H9 (cell line): ENCODE measurements at regions not wholly inside any gene's neighbourhood (a gene's known extent, or its start where the extent isn't known, plus 50 kb on each side); places are given as distances from the start of the nearest gene placed in this dataset.

ENCODE experiments used
- DNase-seq: peaks from one replicate; pipeline ENCODE4 v3.0.0-alpha.2; 2017
- H2AFZ ChIP-seq: one replicate; pipeline ENCODE4 v1.6.1; 2013; ENCODE audit warnings: mild to moderate bottlenecking, low read length, control low read depth, moderate library complexity
- H2AK5ac ChIP-seq: 2 replicates; pipeline ENCODE4 v1.6.1; 2013; ENCODE audit warnings: low read length, control low read depth, mixed read lengths; ENCODE audit not compliant: insufficient read length
- H2BK120ac ChIP-seq: one replicate; pipeline ENCODE4 v1.6.1; 2013; ENCODE audit warnings: low read depth, mild to moderate bottlenecking, low read length, control low read depth, inconsistent platforms; ENCODE audit not compliant: poor library complexity, severe bottlenecking
- H2BK12ac ChIP-seq: 2 replicates; pipeline ENCODE4 v1.6.1; 2013; ENCODE audit warnings: low read length, control low read depth, mixed read lengths, low read depth; ENCODE audit not compliant: insufficient read length
- H2BK15ac ChIP-seq: 2 replicates; pipeline ENCODE4 v1.6.1; 2013; ENCODE audit warnings: low read depth, low read length, control low read depth
- H2BK20ac ChIP-seq: one replicate; pipeline ENCODE4 v1.6.1; 2013; ENCODE audit warnings: low read depth, mild to moderate bottlenecking, low read length, control low read depth, inconsistent platforms; ENCODE audit not compliant: poor library complexity, severe bottlenecking
- H2BK5ac ChIP-seq: 2 replicates; pipeline ENCODE4 v1.6.1; 2013; ENCODE audit warnings: low read length, control low read depth, mixed read lengths; ENCODE audit not compliant: insufficient read length
- H3K14ac ChIP-seq: 2 replicates; pipeline ENCODE4 v1.6.1; 2013; ENCODE audit warnings: low read length, control low read depth; ENCODE audit not compliant: insufficient read depth
- H3K18ac ChIP-seq: 2 replicates; pipeline ENCODE4 v1.6.1; 2013; ENCODE audit warnings: low read depth, mild to moderate bottlenecking, mixed read lengths, low read length, control low read depth; ENCODE audit not compliant: insufficient read length
- H3K23ac ChIP-seq: 2 replicates; pipeline ENCODE4 v1.6.1; 2013; ENCODE audit warnings: low read length, control low read depth, mixed read lengths, low read depth; ENCODE audit not compliant: insufficient read length
- H3K23me2 ChIP-seq: 2 replicates; pipeline ENCODE4 v1.6.1; 2013; ENCODE audit warnings: low read depth, mild to moderate bottlenecking, mixed read lengths, low read length, control low read depth; ENCODE audit not compliant: insufficient read length, poor library complexity, severe bottlenecking
- H3K27ac ChIP-seq: 2 replicates; pipeline ENCODE4 v1.5.1; 2013; ENCODE audit warnings: low read length, control low read depth, mixed read lengths, low read depth; ENCODE audit not compliant: insufficient read length
- H3K27me3 ChIP-seq: 2 replicates; pipeline ENCODE4 v1.6.1; 2013; ENCODE audit warnings: low read length, control low read depth, inconsistent platforms; ENCODE audit not compliant: insufficient read depth
- H3K4ac ChIP-seq: 2 replicates; pipeline ENCODE4 v1.6.1; 2013; ENCODE audit warnings: low read depth, mild to moderate bottlenecking, control low read depth, inconsistent platforms, low read length, moderate library complexity
- H3K4me1 ChIP-seq: 2 replicates; pipeline ENCODE4 v1.6.1; 2013; ENCODE audit warnings: low read length, control low read depth, inconsistent platforms; ENCODE audit not compliant: insufficient read depth
- H3K4me2 ChIP-seq: 2 replicates; pipeline ENCODE4 v1.6.1; 2013; ENCODE audit warnings: low read length, control low read depth, mixed read lengths; ENCODE audit not compliant: insufficient read length, insufficient read depth
- H3K56ac ChIP-seq: 2 replicates; pipeline ENCODE4 v1.6.1; 2013; ENCODE audit warnings: low read depth, mild to moderate bottlenecking, mixed read lengths, low read length, control low read depth; ENCODE audit not compliant: insufficient read length
- H3K79me1 ChIP-seq: 2 replicates; pipeline ENCODE4 v1.6.1; 2013; ENCODE audit warnings: low read depth, mild to moderate bottlenecking, moderate library complexity, low read length, control low read depth, inconsistent platforms; ENCODE audit not compliant: insufficient read depth, poor library complexity, severe bottlenecking
- H3K79me2 ChIP-seq: 2 replicates; pipeline ENCODE4 v1.6.1; 2013; ENCODE audit warnings: low read length, control low read depth, inconsistent platforms; ENCODE audit not compliant: insufficient read depth
- H3K9ac ChIP-seq: 2 replicates; pipeline ENCODE4 v1.6.1; 2013; ENCODE audit warnings: low read length, control low read depth, mixed read lengths; ENCODE audit not compliant: insufficient read length; ENCODE audit errors: extremely low read depth
- H3K9me3 ChIP-seq: one replicate; pipeline ENCODE4 v1.6.1; 2013; ENCODE audit warnings: low read depth, low read length, inconsistent platforms; ENCODE audit not compliant: control insufficient read depth
- H3T11ph ChIP-seq: one replicate; pipeline ENCODE4 v1.6.1; 2013; ENCODE audit warnings: mild to moderate bottlenecking, low read length, control low read depth, inconsistent platforms
- H4K20me1 ChIP-seq: one replicate; pipeline ENCODE4 v1.6.1; 2013; ENCODE audit not compliant: control insufficient read depth, insufficient read length, insufficient read depth
- H4K5ac ChIP-seq: 2 replicates; pipeline ENCODE4 v1.6.1; 2013; ENCODE audit warnings: low read depth, mild to moderate bottlenecking, mixed read lengths, low read length, control low read depth; ENCODE audit not compliant: insufficient read length
- H4K8ac ChIP-seq: replicated peaks from 2 replicates; pipeline ENCODE4 v1.6.1; 2013; ENCODE audit warnings: low read length, control low read depth, mixed read lengths, low read depth; ENCODE audit not compliant: insufficient read length
- H4K91ac ChIP-seq: 2 replicates; pipeline ENCODE4 v1.6.1; 2013; ENCODE audit warnings: low read depth, mild to moderate bottlenecking, moderate library complexity, mixed read lengths, low read length, control low read depth; ENCODE audit not compliant: insufficient read length
- H3K27ac Mint-ChIP-seq, 3 experiments: 2 replicates in 2 of 3; 3 replicates in 1 of 3; pipeline ENCODE4 v1.8.0; 2020 to 2021; ENCODE audit warnings: mixed read lengths in 3 of 3, mild to moderate bottlenecking in 1 of 3, moderate library complexity in 1 of 3
- H3K27me3 Mint-ChIP-seq: 2 replicates; pipeline ENCODE4 v1.8.0; 2021; ENCODE audit warnings: low read depth, mild to moderate bottlenecking, moderate library complexity, mixed read lengths
- H3K36me3 Mint-ChIP-seq, 3 experiments: 2 replicates in 2 of 3; 3 replicates in 1 of 3; pipeline ENCODE4 v1.8.0; 2020 to 2021; ENCODE audit warnings: low read depth in 3 of 3, mixed read lengths in 3 of 3; ENCODE audit not compliant: insufficient read depth in 1 of 3
- H3K4me1 Mint-ChIP-seq, 2 experiments: 2 replicates each; pipeline ENCODE4 v1.8.0; 2020; ENCODE audit warnings: mixed read lengths in 2 of 2
- H3K4me3 Mint-ChIP-seq, 2 experiments: 2 replicates in 1 of 2; 3 replicates in 1 of 2; pipeline ENCODE4 v1.8.0; 2020 to 2021; ENCODE audit warnings: mild to moderate bottlenecking in 2 of 2, mixed read lengths in 2 of 2, moderate library complexity in 1 of 2
- H3K9me3 Mint-ChIP-seq, 2 experiments: 2 replicates in 1 of 2; 3 replicates in 1 of 2; pipeline ENCODE4 v1.8.0; 2020; ENCODE audit warnings: mild to moderate bottlenecking in 2 of 2, mixed read lengths in 2 of 2, moderate library complexity in 1 of 2
- CTCF ChIP-seq: fragments of 200-600 bp; sonication (generic); conservative IDR thresholded peaks from 3 replicates; pipeline ENCODE4 v1.8.0; 2021; ENCODE audit warnings: antibody characterized with exemption, mild to moderate bottlenecking

GRCh38 chr7:119964065-119964464 is 308.9 kb upstream of the KCND2 start:
- Histone ChIP-seq H3K56ac (no peak overlapping the region), H4K8ac (no peak overlapping the region), H3K4me2 (no peak overlapping the region), H4K20me1 (no peaks in the 10 kb centered on the region), H2AK5ac (no peak overlapping the region), H3K27ac (no peak overlapping the region), H3K27me3 (no peaks in the 10 kb centered on the region), H3K23me2 (no peaks in the 10 kb centered on the region), H4K5ac (no peak overlapping the region), H2BK12ac (no peak overlapping the region), H2AFZ (no peak overlapping the region), H2BK5ac (no peak overlapping the region), H3K79me2 (no peaks in the 10 kb centered on the region), H3T11ph (no peak overlapping the region), H3K23ac (no peak overlapping the region), H3K18ac (no peak overlapping the region), H3K14ac (no peak overlapping the region), H2BK20ac (no peak overlapping the region), H3K9ac (no peak overlapping the region), H3K79me1 (no peaks in the 10 kb centered on the region), H3K9me3 (no peaks in the 10 kb centered on the region), H3K4me1 (no peaks in the 10 kb centered on the region), H2BK120ac (no peak overlapping the region), H3K4ac (no peak overlapping the region), H2BK15ac (no peak overlapping the region), H4K91ac (no peak overlapping the region)
- no peak for DNase-seq
- no peaks in the 10 kb centered on the region for H3K27me3 Mint-ChIP-seq
- H3K4me1 Mint-ChIP-seq = no peaks in the 10 kb centered on the region
- no peaks in the 10 kb centered on the region for H3K36me3 Mint-ChIP-seq
- no peak overlapping the region for H3K27ac Mint-ChIP-seq
- no peak for TF ChIP-seq CTCF
- no peaks in the 10 kb centered on the region for H3K9me3 Mint-ChIP-seq
- no peak overlapping the region for H3K4me3 Mint-ChIP-seq
